22Rv1 (cell line): ENCODE measurements at regions not wholly inside any gene's neighbourhood (a gene's known extent, or its start where the extent isn't known, plus 50 kb on each side); places are given as distances from the start of the nearest gene placed in this dataset.

Experiments used
- H3K27ac ChIP-seq: fragments of 450-650 bp; 2 replicates; pipeline ENCODE4 v1.5.1; 2017
- CTCF ChIP-seq: fragments of 450-650 bp; IDR thresholded peaks from 2 replicates; pipeline ENCODE4 v1.5.1; 2017; ENCODE audit warnings: mild to moderate bottlenecking
- ZFX ChIP-seq: fragments of 450-650 bp; IDR thresholded peaks from 2 replicates; pipeline ENCODE4 v1.6.1; 2017; ENCODE audit warnings: antibody characterized with exemption, borderline replicate concordance

GRCh38 chr15:92320012-92320699, 73.5 kb upstream of the ST8SIA2 start:
- no peak for TF ChIP-seq CTCF
- TF ChIP-seq ZFX, result no peak
- no peak overlapping the region for H3K27ac ChIP-seq

GRCh38 chr15:92322566-92323355, 70.9 kb upstream of the ST8SIA2 start:
- TF ChIP-seq ZFX, result no peak
- no peak for TF ChIP-seq CTCF

GRCh38 chr15:92323525-92323924, 70.2 kb upstream of the ST8SIA2 start:
- H3K27ac ChIP-seq, result no peak overlapping the region
- TF ChIP-seq CTCF (no peak), ZFX (no peak)

More at GRCh38 chr15:92322566-92323355, 70.9 kb upstream of the ST8SIA2 start:
- no peak overlapping the region for H3K27ac ChIP-seq

DNA sequence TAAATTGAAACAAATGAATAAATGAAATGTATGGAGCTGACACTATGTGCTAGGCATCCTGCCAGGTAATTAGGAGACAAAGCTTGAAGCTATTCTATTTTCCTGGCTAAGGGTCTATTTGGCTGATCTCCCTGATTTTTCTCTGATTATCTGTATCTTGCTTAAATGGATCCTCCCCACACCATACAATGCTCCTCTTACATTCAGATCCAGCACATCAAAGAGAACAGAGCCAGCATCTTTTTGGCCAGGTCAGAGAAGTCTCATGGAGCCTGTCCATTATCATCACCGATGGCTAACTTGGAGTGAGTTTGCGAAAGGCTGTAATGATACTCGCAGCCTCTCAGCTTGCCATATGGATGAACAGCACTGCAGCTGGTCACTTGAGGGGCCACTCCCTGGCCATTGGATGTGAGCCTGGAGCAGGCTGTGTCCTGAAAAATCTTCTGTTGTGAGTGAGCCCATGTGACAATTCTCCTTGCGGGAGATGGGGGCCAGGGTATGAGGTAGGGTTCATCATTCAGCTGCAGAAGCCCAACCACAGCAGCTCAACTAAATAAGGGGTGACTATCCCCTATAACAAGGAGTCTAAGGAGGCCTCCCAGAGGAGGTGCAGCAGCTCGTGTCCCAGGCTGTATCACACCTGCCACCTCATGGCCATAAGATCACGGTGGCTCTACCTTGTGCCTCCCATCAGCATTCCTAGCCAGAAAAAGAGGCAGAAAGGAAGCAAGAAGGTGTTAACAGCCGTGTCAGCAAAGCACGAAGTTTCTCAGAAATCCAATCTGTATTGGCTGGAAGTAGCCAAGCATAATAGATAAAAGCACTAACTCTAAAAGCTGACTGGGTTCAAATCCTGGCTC, 69.3 kb upstream of the ST8SIA2 start:
- TF ChIP-seq ZFX, result no peak
- TF ChIP-seq CTCF, result no peak
- no peak overlapping the region for H3K27ac ChIP-seq

GRCh38 chr15:92326236-92326635, 67.4 kb upstream of the ST8SIA2 start:
- TF ChIP-seq CTCF (no peak), ZFX (no peak)
- H3K27ac ChIP-seq, result no peak overlapping the region

GRCh38 chr15:92327033-92327432, 66.6 kb upstream of the ST8SIA2 start:
- no peak for TF ChIP-seq CTCF
- no peak for TF ChIP-seq ZFX
- no peak overlapping the region for H3K27ac ChIP-seq
